HG03095 (cell line): ENCODE measurements at regions not wholly inside any gene's neighbourhood (a gene's known extent, or its start where the extent isn't known, plus 50 kb on each side); places are given as distances from the start of the nearest gene placed in this dataset.

Source experiments
- ATAC-seq: cut with Tn5 transposase; IDR thresholded peaks from one replicate; pipeline ENCODE4 v1.9.1; 2021; ENCODE audit warnings: moderate library complexity; ENCODE audit not compliant: unreplicated experiment

DNA sequence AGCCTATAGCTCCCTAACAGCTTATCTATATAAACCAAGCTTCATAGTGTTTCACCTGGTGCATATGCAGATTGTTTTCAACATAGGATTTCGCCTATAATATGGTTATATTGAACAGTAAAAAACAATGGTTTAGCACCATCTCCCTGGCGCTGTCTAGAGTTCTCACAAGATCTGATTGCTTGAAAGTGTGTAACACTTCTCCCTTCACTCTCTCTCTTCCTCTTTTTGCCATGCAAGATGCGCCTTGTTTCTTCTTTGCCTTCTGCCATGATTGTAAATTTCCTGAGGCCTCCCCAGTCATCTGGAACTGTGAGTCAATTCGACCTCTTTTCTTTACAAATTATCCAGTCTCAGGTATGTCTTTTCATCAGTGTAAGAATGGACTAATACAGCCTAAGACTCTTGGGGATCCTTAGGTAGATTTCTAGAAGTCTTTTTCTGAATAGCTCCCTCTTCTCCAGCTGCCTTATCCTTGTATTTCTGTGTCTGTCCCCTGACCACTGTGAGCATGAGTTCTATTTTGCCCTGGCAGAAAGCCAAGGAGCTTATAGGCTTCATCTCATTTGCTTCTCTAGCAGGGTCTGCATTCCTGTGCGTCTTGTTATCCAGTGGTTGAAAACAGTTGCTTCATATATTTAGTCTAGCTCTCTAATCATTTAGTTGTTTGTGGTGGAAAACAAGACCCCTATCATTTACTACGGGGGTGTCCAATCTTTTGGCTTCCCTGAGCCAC, 401.6 kb downstream of the GPD2 start:
- no peak for ATAC-seq

DNA sequence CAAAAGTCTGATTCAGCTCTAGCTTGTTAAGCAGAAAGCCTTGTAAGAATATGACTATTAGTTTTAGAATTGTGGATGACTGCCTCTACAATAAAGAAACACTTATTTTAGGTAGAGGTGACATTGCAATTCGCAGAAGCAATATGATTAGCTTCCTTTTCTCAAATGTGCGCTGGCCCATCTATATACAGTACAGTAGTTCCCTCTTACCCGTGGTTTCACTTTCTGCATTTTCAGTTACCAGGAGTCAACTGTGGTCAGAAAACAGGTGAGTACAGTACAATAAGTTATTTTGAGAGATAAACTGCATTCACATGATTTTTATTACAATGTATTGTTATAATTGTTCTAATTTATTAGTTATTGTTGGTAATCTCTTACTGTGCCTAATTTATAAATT, 405.1 kb downstream of the GPD2 start:
- ATAC-seq = peak; percentile 60

DNA sequence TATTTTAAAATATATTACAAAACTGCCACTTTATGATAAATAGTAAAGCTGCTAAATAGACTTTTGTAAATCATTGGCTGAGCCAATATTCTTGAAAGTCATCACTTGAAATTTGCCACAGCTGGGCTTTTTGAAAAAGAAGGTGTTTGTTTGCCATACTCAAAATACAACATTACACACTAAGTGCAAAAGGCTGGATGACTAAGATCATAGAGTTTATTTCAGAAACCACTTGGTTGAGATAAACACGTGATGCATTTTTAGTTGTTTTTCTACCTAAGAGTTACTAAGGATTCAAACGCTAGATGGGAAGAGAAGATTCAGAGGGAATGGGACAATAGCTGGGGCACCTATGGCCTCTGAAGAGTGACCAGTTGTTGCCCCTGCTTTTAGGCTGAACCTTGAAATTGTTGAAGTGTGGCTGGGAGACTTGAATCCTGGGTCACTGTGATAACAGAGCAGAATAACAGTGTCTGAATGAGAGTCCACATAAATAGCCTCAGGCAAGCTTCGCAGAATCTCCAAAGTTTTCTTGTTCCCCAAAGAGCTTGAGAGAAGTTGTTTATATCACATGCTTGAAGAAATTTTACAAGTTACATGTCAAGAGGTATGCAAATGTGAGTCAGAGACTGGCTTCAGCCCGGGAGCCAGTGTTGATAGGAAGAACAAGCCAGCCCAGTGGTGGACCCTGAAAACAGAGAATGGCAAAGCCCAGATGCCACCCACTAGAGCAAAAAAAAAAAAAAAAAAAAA, 409.8 kb downstream of the GPD2 start:
- no peak for ATAC-seq

DNA sequence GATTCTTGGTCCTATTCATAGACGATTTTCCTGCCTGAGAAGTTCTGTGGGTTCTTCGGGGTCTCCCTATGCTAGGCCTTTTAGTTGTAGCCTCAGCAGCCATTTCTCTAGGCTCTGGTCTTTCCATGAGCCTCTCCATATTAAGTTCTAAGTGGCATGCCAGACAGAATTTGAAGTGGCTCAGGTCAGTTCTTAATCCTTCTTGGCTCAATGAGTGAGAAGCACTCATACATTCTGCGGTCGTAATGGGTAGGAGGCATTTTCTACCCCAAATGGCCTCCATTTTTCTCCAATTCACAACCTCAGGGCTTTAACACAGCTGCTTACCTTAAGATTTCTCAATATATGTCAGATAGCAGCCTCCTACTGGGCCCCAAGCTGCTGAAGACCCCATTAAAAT, 405.3 kb upstream of the GALNT5 start:
- no peak for ATAC-seq

DNA sequence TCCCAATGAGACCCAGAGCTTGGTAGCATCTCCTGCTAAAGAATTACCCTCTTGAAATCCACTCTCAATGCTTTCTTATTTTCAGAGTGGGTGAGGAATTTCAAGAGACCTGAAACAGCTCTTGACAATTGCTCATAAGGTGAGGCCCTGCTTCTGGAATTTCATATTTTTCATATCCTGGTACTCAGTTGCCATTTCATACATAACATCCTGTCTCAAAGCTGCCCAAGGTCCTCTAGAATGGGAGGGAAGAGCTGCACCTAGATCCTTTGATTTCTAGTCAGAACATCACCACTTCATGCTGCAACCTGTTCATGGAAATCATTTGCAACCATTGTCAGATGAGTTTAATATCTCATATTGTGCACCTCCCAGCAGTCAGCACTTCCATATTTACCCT, 404.8 kb upstream of the GALNT5 start:
- ATAC-seq = no peak

DNA sequence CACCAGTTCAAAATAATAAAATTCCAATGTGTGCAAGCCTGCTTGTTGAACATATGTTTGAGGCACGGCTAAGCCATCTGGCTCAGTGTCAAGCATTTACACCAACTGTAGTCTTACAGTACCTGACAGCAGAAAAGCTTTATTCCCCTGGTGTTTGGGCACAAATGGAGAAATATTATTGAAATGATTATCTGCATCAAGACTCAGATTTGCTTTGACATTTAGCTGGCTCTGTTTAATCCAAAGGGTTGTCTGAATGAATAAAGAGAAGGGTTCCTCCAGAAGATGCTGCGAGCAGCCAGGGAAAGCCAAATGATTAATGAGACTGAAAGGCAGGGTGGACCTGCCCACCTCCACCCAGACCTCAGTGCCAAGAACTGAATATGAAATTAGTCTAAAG, 393.2 kb upstream of the GALNT5 start:
- ATAC-seq = no peak

DNA sequence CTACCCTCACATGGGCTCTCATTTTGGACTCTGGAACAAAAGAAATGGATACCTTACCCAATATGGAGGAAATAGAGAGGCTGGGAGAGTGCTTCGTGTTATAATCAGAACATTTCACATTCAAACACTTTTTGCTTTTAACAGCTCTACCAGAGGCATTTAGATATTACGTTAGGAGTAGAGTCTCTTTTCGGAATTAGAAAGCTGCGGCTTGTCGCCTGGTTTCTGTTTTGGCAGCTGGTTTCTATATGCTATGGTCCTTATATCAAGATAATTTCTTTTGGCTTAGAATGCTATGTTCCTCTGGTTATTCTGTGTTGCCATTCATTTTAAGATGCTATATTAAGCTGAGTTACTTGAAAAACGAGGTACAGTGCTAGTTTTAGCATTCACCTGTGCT, 392.8 kb upstream of the GALNT5 start:
- no peak for ATAC-seq

DNA sequence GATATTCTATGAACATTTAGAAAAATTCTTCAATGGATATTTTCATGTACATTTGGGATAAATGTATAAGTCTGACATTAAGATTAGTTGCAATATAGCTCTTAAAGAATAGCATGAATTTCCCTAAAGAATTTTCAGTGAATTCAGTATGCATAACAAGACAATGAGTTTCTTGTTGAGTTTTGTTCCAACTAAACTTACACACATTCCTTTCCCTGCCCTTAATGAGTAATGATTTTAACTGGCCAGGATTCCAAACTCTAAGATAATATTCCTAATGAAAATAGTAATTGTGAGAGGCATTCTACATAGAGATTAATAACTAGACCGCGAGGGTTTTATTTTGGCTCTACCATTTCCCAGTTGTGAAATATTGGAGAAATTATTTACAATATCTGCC, 390.3 kb upstream of the GALNT5 start:
- ATAC-seq = no peak

DNA sequence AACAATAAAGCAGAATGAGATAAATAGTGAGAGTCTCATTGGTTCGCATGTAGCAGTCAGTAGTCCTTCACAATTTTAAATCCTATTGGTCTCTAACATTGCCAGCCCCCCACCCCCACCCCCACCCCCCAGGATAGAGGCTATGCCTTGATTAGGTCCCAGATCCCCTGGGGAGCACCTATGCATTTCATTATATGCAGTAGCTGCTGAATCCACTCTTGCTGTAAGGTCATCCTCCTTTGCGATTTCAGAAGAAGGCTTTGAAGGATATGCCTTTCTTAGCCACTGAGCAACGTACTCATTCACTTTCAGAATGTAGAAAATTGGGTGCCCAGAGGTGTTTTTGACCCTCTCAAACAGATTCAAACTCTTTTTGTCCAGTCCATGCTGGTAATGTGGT, 382.8 kb upstream of the GALNT5 start:
- ATAC-seq = no peak

DNA sequence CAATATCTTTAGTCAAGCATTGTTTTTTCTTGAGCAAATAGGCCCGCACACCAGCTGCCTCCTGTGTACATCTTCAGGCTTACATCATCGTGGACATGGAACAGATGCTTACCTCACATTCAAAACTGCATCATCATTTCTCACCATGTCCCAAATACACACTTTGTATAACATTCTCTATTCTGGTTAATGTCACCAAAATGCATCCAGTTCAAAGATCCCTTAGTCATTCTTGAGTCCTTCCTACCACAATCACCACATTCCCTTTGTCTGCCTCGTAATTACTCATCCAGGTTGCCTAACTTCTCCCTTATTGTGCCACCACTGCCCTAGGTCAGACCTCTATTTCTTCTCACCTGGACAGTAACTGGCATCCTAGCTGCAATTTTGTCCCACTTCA, 373.7 kb upstream of the GALNT5 start:
- no peak for ATAC-seq

DNA sequence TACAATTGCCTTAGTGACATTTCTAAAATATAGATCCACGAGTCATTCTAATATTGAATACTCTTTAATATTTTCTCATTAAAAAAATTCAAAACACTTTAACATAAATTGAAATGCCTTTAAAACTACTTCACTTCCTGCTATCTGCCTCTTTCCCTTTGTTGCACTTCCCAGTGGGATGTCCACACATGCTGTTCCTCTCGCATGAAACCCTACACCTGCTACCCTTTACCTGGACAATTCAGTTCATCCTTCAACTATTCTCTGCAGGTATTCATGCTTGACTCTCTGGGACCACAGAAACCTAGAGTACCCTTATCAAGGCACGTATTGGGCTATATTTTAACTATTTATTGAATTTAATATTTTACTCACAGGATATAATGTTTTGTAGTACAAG, 373.3 kb upstream of the GALNT5 start:
- no peak for ATAC-seq

DNA sequence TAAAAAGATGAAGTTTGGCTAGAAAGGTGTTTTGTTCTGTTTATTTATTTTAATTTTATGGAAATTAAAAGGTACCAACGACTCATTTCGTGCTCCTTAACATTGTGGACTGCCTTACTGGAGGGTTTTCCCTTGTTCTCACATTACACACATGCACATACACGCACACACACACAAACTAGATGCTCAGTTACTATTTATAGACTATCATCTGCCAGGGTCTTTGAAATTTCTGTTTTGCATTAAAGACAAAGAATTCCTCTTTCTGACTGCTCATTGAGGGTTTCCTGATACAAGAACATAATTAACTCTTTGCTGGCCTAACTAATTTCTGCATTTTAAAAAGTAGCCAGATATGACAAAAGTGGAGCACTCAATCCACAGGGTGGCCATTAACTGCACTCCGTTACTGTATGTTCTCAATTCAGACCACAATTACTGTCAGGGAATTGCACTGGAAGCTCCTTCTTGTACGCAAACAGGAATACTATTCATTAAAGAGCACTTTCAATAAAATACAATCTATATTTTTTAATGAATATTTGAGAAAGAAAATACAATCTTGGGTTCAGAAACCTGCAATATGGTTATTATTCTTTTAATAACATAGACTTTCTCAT, 366.9 kb upstream of the GALNT5 start:
- ATAC-seq = no peak

DNA sequence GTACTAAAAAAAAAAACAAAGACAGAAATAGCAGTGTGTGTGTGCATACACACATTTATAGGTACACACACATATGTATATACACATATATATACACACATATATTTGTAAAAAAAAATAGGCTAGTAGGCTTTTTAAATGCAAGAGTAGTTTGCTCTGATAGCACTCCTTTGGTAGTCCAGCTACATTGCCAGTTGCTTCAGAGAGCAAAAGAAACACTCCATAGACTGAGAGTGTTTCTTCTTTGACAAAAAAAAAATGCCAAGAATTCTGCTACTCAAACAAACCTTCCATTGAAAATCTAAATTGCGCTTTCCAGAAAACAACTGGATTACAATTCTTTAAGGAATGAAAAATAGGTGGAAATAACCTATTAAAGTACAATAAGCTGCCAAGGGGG, 365.9 kb upstream of the GALNT5 start:
- ATAC-seq = no peak

DNA sequence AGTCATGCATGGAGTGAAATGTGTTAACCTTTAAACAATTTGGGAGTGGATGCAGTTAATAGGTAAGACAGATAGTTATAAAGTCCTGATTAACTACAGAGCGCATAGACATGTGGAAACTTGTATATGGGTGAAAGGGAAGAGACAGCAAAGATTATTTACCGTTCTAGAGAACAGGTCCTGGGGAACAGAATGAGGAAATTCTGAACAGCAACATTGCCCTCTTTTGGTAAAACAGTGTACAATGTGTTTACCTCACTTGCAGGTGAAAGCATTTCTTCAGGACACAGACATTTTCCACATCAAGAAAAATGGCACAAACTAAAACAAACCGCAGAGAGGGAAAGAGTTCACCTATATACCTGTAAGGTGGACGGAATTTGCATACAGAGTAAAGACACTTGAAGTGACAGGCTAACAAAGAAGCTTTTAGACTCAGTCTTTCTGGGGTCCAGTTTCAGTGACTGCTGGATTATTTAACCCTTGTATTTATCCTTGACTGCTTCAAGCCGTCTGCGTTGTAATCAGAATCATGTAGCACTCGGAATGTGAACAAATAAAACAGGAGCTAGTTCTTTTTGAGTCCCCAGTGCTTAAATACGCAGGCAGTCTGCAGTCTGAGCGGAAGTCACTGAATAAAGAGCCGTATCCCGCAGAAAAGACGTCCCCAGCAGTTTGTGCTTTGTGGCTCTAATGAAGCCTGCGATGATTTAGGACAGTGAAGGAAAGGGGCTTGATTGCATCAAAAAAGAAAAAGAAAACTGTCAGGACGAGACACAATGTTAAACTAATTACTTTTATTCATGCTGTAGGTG, 364.8 kb upstream of the GALNT5 start:
- ATAC-seq = no peak

DNA sequence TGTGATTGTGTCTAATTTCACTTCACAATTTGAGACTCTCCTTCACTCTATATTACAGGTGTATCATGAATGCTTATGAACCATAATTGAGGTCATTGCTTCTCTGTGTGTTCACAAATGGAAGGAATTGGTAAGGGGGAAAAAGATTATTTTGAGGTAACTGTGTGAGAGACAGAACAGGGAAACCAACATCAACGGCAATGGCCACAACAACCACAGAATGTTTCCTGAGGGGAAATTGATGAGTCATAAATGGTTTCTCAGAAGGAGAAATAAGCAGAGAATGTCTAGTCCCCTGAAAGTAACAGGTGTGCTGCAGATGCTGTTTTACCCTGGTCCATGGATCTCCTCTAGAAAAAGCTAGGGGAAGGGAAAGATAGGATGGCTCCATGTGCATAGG, 361.2 kb upstream of the GALNT5 start:
- peak; percentile 95 for ATAC-seq

DNA sequence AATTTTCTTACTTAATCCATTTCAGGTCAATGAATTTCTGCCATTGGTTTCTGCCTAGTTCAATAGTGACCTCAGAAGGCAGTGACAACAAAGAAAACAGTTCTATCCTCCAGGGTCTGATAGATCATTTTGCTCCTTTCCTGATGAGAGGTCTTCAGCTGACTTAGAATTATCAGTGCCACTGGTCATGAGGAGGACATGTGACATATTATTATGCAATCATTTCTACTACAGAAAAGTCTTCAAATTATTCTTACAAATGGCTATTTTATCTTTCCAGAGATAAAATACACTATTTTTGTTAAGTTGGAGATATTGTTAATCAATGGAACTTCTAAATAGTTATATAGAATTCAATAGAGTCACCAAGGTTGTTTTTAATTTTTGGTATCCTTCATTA, 360.0 kb upstream of the GALNT5 start:
- ATAC-seq = no peak

DNA sequence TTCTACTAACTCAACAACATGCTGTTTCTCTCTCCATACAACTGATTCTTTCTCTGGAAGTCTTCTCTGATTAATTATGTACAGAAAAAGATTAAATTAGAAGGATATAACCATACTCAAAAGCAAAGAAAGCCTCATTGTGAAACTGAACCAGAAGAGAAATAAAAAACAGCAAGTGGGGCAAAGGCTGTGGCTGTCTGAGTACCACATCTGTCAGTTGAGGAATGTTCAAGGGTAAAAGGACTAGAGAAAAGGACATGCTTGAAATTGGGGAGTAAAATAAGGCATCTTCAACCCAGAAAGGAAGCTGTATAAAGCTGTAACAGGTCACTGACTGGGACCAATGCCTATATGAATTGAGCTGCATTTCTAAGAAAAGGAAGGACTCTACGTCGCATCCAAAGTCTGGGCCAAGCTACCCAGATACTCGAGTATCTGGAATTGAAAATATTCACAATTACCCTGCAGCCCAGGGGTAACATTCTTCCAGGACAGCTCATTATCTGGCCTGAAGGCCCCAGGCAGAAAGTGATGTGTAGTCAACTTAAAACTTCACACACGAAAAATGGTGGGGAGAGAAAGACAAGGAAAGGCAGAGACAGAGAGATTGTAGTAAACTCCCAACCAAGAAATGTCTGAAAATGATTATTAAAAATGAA, 356.0 kb upstream of the GALNT5 start:
- ATAC-seq = no peak

DNA sequence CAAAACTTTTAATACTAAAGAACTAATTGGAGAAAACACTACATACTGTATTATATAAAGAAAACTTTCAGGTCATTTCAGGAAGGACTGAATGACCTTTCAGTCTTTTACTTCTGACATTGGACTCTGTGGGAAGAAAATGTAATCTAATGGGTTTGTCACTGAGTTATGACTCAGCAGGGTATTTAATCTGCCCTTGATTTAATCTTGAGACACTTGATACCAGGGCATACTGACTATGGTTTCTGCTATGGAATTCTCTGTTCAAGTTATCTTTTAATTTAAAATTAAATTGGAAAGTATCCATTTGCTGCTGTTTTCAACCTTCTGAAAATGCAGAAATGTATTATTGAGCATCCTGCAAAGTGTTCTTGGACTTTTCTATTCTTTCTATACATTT, 354.2 kb upstream of the GALNT5 start:
- ATAC-seq = no peak

DNA sequence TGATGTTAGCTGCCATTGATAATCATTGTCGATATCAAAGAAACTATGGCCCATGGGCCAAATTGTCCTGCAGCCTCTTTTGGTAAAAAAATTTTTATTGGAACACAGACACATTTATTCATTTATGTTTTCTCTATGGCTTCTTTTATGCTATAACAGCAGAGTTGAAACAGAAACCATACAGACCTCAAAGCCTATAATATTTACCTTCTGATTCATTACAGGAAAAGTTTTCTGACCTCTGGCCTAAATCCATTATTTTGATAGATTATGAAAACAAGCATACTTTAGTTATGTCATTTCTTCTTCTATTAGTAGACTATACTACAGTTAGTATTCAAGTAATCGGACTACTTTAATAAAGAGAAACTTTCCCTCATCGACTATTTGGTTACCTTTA, 349.7 kb upstream of the GALNT5 start:
- no peak for ATAC-seq

DNA sequence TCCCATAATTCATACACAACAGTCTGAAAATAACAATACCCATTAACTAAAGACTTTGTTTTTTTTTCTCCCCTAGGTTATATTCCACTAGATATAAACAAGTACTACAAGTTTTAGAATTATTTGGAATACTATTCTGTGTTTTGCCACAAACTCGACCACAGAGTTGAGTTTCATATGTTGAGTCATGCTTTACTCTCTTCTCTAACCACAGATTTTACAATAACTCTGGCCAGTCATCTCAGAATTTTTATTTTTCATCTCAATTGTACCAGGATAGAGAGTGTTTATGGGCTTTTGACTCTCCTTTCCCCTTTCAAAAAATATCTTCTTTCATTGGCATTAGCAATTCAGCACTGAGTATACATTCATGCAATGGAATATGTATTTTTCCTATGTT, 348.7 kb upstream of the GALNT5 start:
- ATAC-seq = peak; percentile 68

DNA sequence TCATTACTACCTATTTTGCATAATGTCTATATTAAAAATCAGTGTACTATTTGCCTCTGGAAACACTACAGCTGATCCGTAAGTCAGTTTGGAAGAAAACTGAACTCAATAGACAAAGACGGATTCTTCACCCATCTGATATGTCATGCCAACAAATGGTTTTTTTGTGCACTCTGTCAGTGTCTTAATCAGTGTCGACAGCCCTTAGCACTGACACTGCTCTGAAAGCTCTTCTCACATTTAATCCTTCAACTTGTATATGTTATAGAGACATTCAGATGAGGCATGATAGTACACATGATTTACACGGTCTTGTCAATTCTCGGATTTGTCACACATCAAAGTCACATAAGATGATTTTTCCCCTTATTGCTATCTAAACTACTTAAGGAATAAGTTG, 347.5 kb upstream of the GALNT5 start:
- ATAC-seq = no peak
